HCT116 (cell line): ENCODE measurements at regions not wholly inside any gene's neighbourhood (a gene's known extent, or its start where the extent isn't known, plus 50 kb on each side); places are given as distances from the start of the nearest gene placed in this dataset.

Experiments
- ATAC-seq: fragments of 200-7000 bp; cut with Tn5 transposase; 2 replicates; pipeline ENCODE4 v1.9.1; 2020; ENCODE audit warnings: mild to moderate bottlenecking, moderate library complexity
- BruUV-seq: library from RNA; stranded (reverse); fragments of 400-500 nt; replicated peaks from 2 replicates; lab custom pipeline; 2021; lab: Mats Ljungman, UMichigan
- CTCF ChIA-PET: fragments of 300-600 bp; sonication (Branson Sonifier 250); formaldehyde crosslinking; loops from one replicate; lab custom pipeline; 2021; ENCODE audit warnings: antibody characterized with exemption; lab: Charles Lee
- POLR2A ChIA-PET: fragments of 300-600, 350-600 bp; sonication (Branson Sonifier 250); formaldehyde crosslinking; loops from one replicate; lab custom pipeline; 2021; ENCODE audit warnings: antibody characterized with exemption; lab: Charles Lee
- RAD21 ChIA-PET, 2 experiments: fragments of 300-600 bp; sonication (Branson Sonifier 250); formaldehyde crosslinking; loops; one replicate each; lab custom pipeline; 2023; ENCODE audit warnings: low total read pairs in 2 of 2; ENCODE audit not compliant: uncharacterized antibody in 2 of 2, unreplicated experiment in 2 of 2, low non-redundant PET in 1 of 2; lab: Charles Lee
- DNase-seq: peaks from one replicate; pipeline ENCODE4 v3.0.0-alpha.2; 2010; ENCODE audit warnings: low read depth, low spot score
- H2AFZ ChIP-seq: fragments of 200-600 bp; shearing (Covaris generic), sonication (generic); 2 replicates; pipeline ENCODE4 v1.6.1; 2017; ENCODE audit warnings: low read depth, mixed run types, mixed read lengths, antibody characterized with exemption, low read length; ENCODE audit not compliant: poor library complexity, severe bottlenecking
- H3K27ac ChIP-seq: 2 replicates; pipeline ENCODE4 v1.5.1; 2012; ENCODE audit warnings: low read depth, low read length
- H3K27me3 ChIP-seq: fragments of 200-600 bp; sonication (generic); 2 replicates; pipeline ENCODE4 v1.6.1; 2016; ENCODE audit warnings: mixed run types, low read length, mixed read lengths; ENCODE audit not compliant: insufficient read depth
- H3K36me3 ChIP-seq, 2 experiments: fragments of 200-500 bp in 1 of 2; fragments of 200-600 bp in 1 of 2; sonication (Bioruptor generic) in 1 of 2; sonication (generic) in 1 of 2; 2 replicates each; pipeline versions ENCODE4 v1.5.1 to v1.6.1; 2014 to 2016; ENCODE audit warnings: low read length in 2 of 2, inconsistent platforms in 1 of 2, mixed read lengths in 1 of 2, mixed run types in 1 of 2; ENCODE audit not compliant: insufficient read depth in 2 of 2, control insufficient read depth in 1 of 2
- H3K4me1 ChIP-seq, 2 experiments: fragments of 200-600 bp in 1 of 2; sonication (generic) in 1 of 2; 2 replicates each; pipeline versions ENCODE4 v1.5.1 to v1.6.1; 2012 to 2017; ENCODE audit warnings: low read length in 2 of 2, inconsistent platforms in 1 of 2, mild to moderate bottlenecking in 1 of 2, mixed read lengths in 1 of 2, mixed run types in 1 of 2, moderate library complexity in 1 of 2; ENCODE audit not compliant: insufficient read depth in 2 of 2, control insufficient read depth in 1 of 2
- H3K4me2 ChIP-seq: fragments of 200-600 bp; sonication (generic); 2 replicates; pipeline ENCODE4 v1.6.1; 2017; ENCODE audit warnings: mixed run types, low read length, mixed read lengths
- H3K4me3 ChIP-seq, 2 experiments: fragments of 200-600 bp in 1 of 2; sonication (generic) in 1 of 2; replicated peaks in 1 of 2; 2 replicates each; pipeline ENCODE4 v1.5.1; 2011 to 2016; ENCODE audit warnings: low read length in 2 of 2, control low read depth in 1 of 2, low read depth in 1 of 2, mild to moderate bottlenecking in 1 of 2, mixed read lengths in 1 of 2, mixed run types in 1 of 2
- H3K79me2 ChIP-seq: fragments of 200-600 bp; sonication (generic); 2 replicates; pipeline ENCODE4 v1.6.1; 2017; ENCODE audit warnings: mild to moderate bottlenecking, mixed run types, low read length, moderate library complexity, mixed read lengths; ENCODE audit not compliant: insufficient read depth
- H3K9ac ChIP-seq: fragments of 200-600 bp; sonication (generic); 2 replicates; pipeline ENCODE4 v1.6.1; 2016; ENCODE audit warnings: low read length, mixed read lengths
- H3K9me2 ChIP-seq: fragments of 200-600 bp; sonication (generic), shearing (Covaris generic); 2 replicates; pipeline ENCODE4 v1.6.1; 2017; ENCODE audit warnings: mixed run types, mild to moderate bottlenecking, moderate library complexity; ENCODE audit not compliant: insufficient read depth
- H3K9me3 ChIP-seq, 2 experiments: fragments of 200-500 bp in 1 of 2; fragments of 200-600 bp in 1 of 2; sonication (Bioruptor generic) in 1 of 2; sonication (generic) in 1 of 2; 2 replicates each; pipeline ENCODE4 v1.6.1; 2014 to 2017; ENCODE audit warnings: low read length in 2 of 2, mixed read lengths in 2 of 2, inconsistent platforms in 1 of 2, low read depth in 1 of 2, mild to moderate bottlenecking in 1 of 2, mixed run types in 1 of 2, moderate library complexity in 1 of 2; ENCODE audit not compliant: control insufficient read depth in 1 of 2, insufficient read depth in 1 of 2
- H4K20me1 ChIP-seq: fragments of 200-600 bp; sonication (generic), shearing (Covaris generic); 2 replicates; pipeline ENCODE4 v1.6.1; 2017; ENCODE audit warnings: mixed run types, mild to moderate bottlenecking, moderate library complexity; ENCODE audit not compliant: insufficient read depth
- ATF3 ChIP-seq: IDR thresholded peaks from 2 replicates; pipeline ENCODE4 v1.6.1; 2012
- FOSL1 ChIP-seq: IDR thresholded peaks from 2 replicates; pipeline ENCODE4 v1.6.1; 2012; ENCODE audit warnings: low read depth
- JUND ChIP-seq: IDR thresholded peaks from 2 replicates; pipeline ENCODE4 v1.6.1; 2012
- MAX ChIP-seq: IDR thresholded peaks from 2 replicates; pipeline ENCODE4 v1.6.1; 2012
- POLR2AphosphoS5 ChIP-seq: IDR thresholded peaks from 2 replicates; pipeline ENCODE4 v1.6.1; 2011; ENCODE audit warnings: mild to moderate bottlenecking, low read depth, low read length, moderate library complexity
- TCF7L2 ChIP-seq: IDR thresholded peaks from 2 replicates; pipeline ENCODE4 v1.7.0; 2011; ENCODE audit warnings: borderline replicate concordance, inconsistent platforms; ENCODE audit not compliant: insufficient read depth, insufficient read length; ENCODE audit errors: extremely low read depth
- YY1 ChIP-seq: IDR thresholded peaks from 2 replicates; pipeline ENCODE4 v1.6.1; 2011; ENCODE audit warnings: low read length, low read depth, moderate library complexity, mild to moderate bottlenecking; ENCODE audit not compliant: insufficient replicate concordance; ENCODE audit errors: extremely low read depth
- ZNF274 ChIP-seq: fragments of 200-500 bp; sonication (Bioruptor generic); IDR thresholded peaks from 2 replicates; pipeline ENCODE4 v1.6.1; 2014; ENCODE audit warnings: mild to moderate bottlenecking, low read depth, low read length, inconsistent platforms
- intact Hi-C: fragments of 100-400 bp; cut with micrococcal nuclease; formaldehyde crosslinking; loops from 2 replicates; pipeline ENCODE4 v1.10.0; 2022

GRCh38 chr5:145586661-145587307 is 248.4 kb downstream of the PRELID2 start:
- peak overlapping the region; percentile 68 for H3K4me2 ChIP-seq
- ATAC-seq (no peak), DNase-seq (no peak)
- POLR2A ChIA-PET, result no interaction called here
- H3K79me2 ChIP-seq, result no peaks in the 10 kb centered on the region
- CTCF ChIA-PET, result no interaction called here
- RAD21 ChIA-PET, result no interaction called here
- peak overlapping the region; percentile 17 for H2AFZ ChIP-seq
- intact Hi-C loops, result loop anchor here (5.0 kb wide), 1 partner anchor 104 kb away; no protein-coding TSS in a partner anchor
- H3K9ac ChIP-seq, result peak overlapping the region; percentile 17
- peaks cover 4% of the 10 kb centered on the region; the same call in 1 of the 2 replicates for H3K9me2 ChIP-seq
- H4K20me1 ChIP-seq, result no peaks in the 10 kb centered on the region
- peaks cover 24 to 38% of the 10 kb centered on the region in 2 experiments for H3K4me1 ChIP-seq
- H3K27ac ChIP-seq, result peak overlapping the region; percentile 82; the same call in 1 of the 2 replicates
- H3K36me3 ChIP-seq, result no peaks in the 10 kb centered on the region
- TF ChIP-seq POLR2AphosphoS5 (no peak), YY1 (no peak), ZNF274 (no peak), FOSL1 (no peak), ATF3 (no peak), TCF7L2 (no peak), MAX (no peak), JUND (no peak)
- peak overlapping the region in 1 of 2 experiments; percentile 31; a peak in 1 of 4 replicates for H3K4me3 ChIP-seq
- no TSS peak for BruUV-seq
- no peaks in the 10 kb centered on the region for H3K9me3 ChIP-seq
- no peaks in the 10 kb centered on the region for H3K27me3 ChIP-seq
